Inflammatory macrophage treated with lipopolysaccharide for 4 hours (primary cell): ENCODE measurements at regions not wholly inside any gene's neighbourhood (a gene's known extent, or its start where the extent isn't known, plus 50 kb on each side); places are given as distances from the start of the nearest gene placed in this dataset.
"Not testable (repeated sequence)": the region's sequence is repeated elsewhere in the genome, so short reads cannot be mapped to it uniquely, and the experiment has no call there.

Experiments used
- DNase-seq: peaks from one replicate; pipeline ENCODE4 v3.0.0-alpha.2; 2020

DNA sequence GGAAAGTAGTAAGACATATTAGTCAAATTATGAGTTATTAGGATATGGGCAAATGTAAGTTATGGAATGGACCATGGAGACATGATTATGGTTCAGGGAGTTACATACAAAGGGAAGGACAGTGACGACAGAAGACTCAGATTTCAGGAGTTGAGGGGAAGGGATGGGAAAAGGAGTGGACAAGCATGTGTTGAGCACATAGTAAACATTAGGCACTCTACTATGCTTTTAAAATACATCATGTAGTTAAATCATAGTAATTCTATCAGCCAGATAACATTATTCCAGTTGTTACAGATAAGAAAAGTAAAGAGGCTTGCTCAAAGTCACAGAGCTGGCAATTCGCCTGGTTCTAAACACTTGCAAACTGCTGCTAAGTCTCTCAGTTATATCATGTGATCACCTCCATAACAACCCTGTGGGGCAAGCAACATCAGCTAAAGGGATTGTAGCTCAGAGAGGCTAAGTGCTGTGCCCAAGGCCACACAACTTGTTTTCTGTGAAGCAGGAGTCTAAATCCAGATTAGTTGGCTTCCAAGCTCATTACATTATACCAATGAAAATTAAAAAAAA, 115.2 kb upstream of the MDFIC start:
- DNase-seq, result no peak

- no peak for DNase-seq
Measured at GRCh38 chr7:114812570-114812969, 109.3 kb upstream of the MDFIC start.

DNA sequence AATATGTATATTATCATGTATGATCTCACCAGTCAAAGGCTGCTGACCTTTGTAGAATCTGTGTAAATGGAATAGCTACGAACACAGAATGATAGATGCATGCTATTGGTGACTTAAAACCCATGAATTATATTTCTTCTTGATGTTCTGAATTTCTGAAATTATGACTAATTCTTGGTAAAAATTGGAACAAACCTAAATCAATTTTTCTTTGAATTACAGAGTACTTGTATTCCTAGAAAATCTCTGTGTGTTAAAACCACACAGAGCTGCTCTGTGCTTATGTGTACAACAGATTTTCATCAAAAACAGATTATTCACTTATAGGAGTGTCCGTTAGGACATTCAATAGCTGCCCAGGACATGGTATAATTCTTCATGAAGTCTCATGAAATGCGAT, 108.3 kb upstream of the MDFIC start:
- no peak for DNase-seq

DNA sequence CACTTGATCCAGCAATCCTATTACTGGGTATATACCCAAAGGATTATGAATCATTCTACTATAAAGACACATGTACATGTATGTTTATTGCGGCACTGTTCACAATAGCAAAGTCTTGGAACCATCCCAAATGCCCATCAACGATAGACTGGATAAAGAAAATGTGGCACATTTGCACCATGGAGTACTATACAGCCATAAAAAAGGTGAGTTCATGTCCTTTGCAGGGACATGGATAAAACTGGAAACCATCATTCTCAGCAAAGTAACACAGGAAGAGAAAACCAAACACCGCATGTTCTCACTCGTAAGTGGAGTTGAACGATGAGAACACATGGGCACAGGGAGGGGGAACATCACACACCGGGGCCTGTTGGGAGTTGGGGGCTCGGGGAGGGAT, 104.9 kb upstream of the MDFIC start:
- DNase-seq, result not testable (repeated sequence)

DNA sequence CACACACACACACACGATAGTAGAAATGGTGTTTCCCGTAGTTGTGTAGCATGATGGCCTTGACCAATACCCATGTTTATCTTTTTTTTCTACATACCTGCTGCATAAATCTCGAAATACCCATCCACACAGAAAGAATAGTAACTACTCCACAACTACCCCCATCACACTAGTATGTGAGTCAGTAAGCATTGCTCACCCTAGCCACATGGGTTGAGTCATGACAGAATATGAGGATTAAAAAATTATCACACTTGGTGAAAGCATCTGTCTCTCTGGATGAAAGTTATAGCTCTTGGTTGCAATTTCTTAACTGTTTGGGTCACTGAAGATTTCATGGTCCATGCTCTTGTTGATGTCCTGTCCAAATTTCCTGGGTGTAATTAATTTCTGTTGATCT, 103.4 kb upstream of the MDFIC start:
- DNase-seq, result no peak

DNA sequence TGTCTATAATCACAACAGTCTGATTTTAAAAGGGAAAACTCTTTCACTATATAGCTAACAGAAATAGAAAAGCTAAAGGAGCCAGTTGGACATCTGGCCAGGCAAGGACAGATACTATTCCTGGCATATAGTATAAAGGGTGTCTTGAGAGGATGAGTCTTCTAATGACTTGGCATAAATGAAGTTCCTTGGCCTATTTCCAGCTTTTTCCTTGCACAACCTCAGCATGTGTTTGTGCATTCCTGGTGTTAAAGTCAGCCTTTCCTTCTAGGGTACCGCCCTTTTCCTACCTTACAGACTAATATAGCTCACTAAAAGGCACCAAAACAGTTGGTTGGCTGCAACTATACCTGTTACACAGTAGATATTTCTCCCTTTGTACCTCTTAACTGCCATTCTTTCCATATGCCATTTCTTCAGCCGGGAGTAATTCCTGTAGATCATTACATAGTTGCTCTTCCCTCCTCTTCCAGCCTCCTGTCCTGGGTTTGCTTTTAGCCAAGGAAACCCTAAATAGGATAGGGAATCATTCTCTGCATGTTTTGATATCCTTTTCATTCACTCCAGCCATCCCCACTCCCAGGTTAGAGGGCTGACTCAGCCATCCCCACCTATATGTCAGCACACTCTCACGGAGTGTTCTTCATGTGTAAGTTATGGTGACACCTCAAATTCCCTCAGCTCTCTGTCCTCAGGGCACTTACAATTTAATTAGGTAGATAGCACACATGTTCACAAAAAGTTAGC, 102.1 kb upstream of the MDFIC start:
- no peak for DNase-seq

DNA sequence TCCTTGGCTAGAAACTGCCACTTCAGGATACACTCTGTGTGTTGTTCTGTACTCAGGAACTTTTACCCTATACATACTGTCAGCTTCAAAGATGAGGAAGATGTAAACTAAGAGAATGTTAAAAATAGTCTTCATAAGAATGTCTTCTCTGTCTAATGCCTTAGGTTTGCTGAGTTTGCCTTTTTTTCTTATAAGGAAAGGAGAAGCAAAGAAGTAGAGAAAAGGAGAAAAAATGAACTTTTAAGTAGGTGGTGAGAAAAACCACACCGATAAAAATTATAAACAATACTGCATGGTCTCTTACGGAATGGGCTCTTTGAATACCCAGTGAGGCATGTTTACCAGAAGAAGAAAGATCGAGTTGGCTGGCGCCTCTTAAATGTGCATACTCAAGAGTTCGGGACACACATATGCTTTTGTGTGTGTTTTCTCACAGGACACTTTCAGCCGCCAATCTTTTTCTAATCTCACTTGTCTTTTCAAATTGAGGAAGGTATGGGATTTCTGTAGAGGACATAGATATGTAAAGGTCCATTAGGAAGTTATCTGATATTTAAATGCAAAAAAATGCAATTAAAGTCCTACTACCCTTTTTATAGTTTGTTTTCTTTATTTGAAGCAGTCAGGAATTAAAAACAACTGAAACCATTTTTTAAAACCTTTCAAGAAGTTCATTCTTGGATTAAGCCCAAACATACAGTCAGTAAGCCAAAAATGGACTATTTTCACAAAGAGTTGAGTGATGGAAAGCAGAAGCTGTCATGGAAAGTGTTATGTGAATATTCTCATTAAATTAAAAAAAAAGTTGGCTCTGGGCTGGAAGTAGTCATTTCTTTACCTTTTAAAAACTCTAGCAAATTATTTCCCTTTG, 100.6 kb upstream of the MDFIC start:
- no peak for DNase-seq

GRCh38 chr7:114822131-114822530, 99.8 kb upstream of the MDFIC start:
- no peak for DNase-seq

DNA sequence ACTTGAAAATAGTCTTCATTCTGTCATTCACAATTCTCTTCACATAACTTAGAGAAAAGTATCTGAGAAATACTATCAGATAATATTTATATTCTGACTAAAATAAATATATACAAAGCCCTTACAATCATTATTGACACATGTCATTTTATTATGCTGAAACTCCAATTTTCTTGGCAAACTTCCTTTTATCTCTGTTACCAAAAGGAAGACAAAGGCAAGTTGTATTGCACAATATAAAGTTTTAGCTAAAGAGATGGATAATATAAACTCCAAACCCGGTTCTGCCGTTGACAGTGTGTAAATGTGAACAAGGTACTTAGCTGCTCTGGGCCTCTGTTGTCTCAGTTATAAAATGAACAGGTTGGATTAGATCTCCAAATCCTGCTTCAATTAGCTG, 99.0 kb upstream of the MDFIC start:
- no peak for DNase-seq

GRCh38 chr7:114823290-114823689, 98.6 kb upstream of the MDFIC start:
- no peak for DNase-seq

DNA sequence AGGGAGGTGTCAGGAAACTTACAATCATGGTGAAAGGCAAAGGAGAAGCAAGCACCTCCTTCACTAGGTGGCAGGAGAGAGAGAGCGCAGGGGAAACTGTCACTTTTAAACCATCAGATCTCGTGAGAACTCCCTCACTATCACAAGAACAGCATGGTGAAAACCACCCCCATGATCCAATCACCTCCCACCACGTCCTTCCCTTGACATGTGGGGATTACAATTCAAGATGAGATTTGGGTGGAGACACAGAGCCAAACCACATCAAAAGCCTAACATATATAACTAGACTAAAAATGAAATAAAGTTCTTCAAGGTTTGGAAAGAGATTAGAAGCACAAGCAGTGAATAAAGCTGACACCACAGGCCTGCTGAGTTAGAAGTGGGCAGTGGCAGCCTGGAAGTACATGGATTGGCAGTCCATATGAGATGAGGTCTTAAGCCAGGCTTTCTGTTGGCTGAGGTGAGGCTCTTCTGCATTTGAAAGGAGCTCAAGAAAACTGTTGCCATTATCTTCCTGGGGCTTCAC, 96.4 kb upstream of the MDFIC start:
- DNase-seq, result no peak

DNA sequence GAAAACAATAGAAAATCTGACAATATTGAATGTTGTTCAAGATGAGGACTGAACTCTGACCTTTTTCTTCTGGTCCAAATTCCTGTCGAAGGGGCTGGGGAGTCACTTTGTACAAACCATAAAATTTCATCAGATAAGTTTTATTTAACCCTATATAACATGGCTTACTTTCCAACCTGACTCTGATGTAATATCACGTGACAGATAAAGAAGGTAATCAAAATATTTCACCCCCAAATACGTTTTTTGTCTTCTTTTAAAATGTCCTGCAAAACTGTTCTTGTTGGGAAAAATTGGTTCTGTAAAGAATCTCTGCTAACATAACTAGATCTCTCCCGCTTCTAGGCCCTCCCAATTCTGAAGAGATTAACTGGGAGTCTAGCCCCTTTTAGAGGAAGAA, 90.9 kb upstream of the MDFIC start:
- DNase-seq, result no peak

DNA sequence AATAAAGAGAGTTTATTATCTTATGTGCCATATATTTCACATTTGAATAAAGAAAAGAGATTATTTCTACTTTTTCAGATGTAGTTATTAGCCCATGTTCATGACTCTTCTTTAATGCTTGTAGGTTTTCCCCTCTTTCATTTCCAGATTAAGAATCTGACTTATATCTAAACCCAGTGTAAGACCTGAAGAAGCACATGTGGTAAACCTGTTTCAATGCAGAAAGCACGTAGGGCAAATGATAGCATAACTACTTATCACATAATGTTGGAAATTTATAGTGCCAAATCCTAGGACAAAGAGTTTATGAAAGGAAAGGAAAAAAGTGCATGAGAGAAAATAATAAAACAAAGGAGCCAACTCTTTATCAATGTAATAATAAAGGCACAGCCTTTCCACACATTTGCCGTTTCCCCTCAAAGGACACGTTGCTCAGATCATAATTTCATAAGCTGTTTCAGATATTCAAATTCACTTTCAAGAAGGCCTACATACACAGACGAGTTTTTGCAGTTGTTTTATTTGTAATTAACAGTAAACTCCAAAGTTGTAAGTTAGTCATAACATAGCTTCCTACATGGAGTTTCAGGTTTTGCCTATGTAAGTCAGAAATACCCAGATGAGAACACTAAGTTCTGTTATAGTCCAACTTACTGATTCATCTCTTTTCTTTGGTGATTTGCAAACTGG, 88.8 kb upstream of the MDFIC start:
- no peak for DNase-seq

- no peak for DNase-seq
Measured at GRCh38 chr7:114835303-114835702, 86.6 kb upstream of the MDFIC start.

- DNase-seq, result no peak
Measured at GRCh38 chr7:114835861-114836260, 86.0 kb upstream of the MDFIC start.

- DNase-seq, result no peak
Measured at GRCh38 chr7:114842551-114843065, 79.3 kb upstream of the MDFIC start.

DNA sequence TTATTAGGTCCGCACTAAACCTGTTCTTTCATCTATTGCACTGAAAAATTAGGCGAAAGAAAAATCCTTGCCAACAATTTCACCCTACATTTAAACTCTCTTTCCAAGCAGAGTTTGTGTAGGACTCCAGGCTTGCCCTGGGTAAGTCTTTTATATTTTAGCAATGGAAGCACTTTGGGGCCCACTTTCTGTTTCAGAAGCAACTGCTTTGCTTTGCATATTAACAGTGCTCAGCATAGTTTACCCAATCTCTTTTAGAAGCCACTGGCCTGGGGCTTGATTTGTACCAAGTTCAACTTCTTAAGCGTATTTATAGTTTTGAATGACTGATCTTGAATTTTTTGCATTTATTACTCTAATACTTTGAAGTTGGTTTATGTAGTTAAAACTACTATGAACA, 78.8 kb upstream of the MDFIC start:
- DNase-seq, result no peak

- no peak for DNase-seq
Measured at GRCh38 chr7:114851406-114852061, 70.4 kb upstream of the MDFIC start.

DNA sequence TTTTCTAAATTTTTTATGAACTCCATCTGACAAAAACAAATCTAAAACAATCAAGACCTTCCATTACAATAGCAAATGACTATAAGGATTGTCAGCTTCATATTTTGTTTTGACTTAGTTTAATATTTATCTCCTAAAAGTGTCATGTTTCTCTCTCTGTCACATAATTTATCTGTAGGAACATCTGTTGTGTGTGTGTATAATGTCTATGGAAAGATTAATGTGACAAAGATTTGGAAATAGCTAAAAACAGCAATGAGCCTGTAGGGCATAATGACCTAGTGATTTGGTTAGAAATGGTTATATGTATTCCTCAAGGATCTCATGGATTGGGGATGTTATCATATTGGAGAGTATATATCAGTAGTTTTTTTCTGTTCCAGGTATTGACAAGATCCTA, 69.6 kb upstream of the MDFIC start:
- no peak for DNase-seq

- no peak for DNase-seq
Measured at GRCh38 chr7:114853189-114853588, 68.7 kb upstream of the MDFIC start.

- no peak for DNase-seq
Measured at GRCh38 chr7:114854369-114854768, 67.5 kb upstream of the MDFIC start.

GRCh38 chr7:114856625-114857024, 65.3 kb upstream of the MDFIC start:
- no peak for DNase-seq
